DMS 273 (cell line): ENCODE measurements at regions not wholly inside any gene's neighbourhood (a gene's known extent, or its start where the extent isn't known, plus 50 kb on each side); places are given as distances from the start of the nearest gene placed in this dataset.

Experiments used
- DNase-seq: peaks from one replicate; lab custom pipeline; 2025; ENCODE audit not compliant: unreplicated experiment; lab: John Stamatoyannopoulos, UW

GRCh38 chr3:59160133-59160746 is 110.4 kb upstream of the CFAP20DC start:
- no peak for DNase-seq

GRCh38 chr3:59153648-59154047 is 103.8 kb upstream of the CFAP20DC start:
- DNase-seq: no peak

GRCh38 chr3:59152943-59153342 is 103.1 kb upstream of the CFAP20DC start:
- DNase-seq: no peak

- no peak for DNase-seq
Observed at GRCh38 chr3:59150039-59150438, 100.2 kb upstream of the CFAP20DC start.

- DNase-seq: no peak
Observed at GRCh38 chr3:59149166-59149565, 99.3 kb upstream of the CFAP20DC start.

- no peak for DNase-seq
Observed at GRCh38 chr3:59143447-59143846, 93.6 kb upstream of the CFAP20DC start.

GRCh38 chr3:59142556-59142955 is 92.7 kb upstream of the CFAP20DC start:
- DNase-seq: no peak

- no peak for DNase-seq
Observed at GRCh38 chr3:59138966-59139365, 89.1 kb upstream of the CFAP20DC start.

- DNase-seq: no peak
Observed at GRCh38 chr3:59137415-59137814, 87.6 kb upstream of the CFAP20DC start.

GRCh38 chr3:59136081-59136480 is 86.3 kb upstream of the CFAP20DC start:
- no peak for DNase-seq

GRCh38 chr3:59135096-59135495 is 85.3 kb upstream of the CFAP20DC start:
- no peak for DNase-seq

- no peak for DNase-seq
Observed at GRCh38 chr3:59133311-59133710, 83.5 kb upstream of the CFAP20DC start.

- DNase-seq: no peak
Observed at GRCh38 chr3:59131016-59131766, 81.4 kb upstream of the CFAP20DC start.

- no peak for DNase-seq
Observed at GRCh38 chr3:59128685-59129084, 78.9 kb upstream of the CFAP20DC start.

GRCh38 chr3:59127071-59127470 is 77.2 kb upstream of the CFAP20DC start:
- no peak for DNase-seq

GRCh38 chr3:59126446-59126845 is 76.6 kb upstream of the CFAP20DC start:
- no peak for DNase-seq

GRCh38 chr3:59121346-59122144 is 71.7 kb upstream of the CFAP20DC start:
- peak; percentile 0 for DNase-seq

GRCh38 chr3:59118928-59119327 is 69.1 kb upstream of the CFAP20DC start:
- no peak for DNase-seq

- DNase-seq: no peak
Observed at GRCh38 chr3:59117396-59117795, 67.6 kb upstream of the CFAP20DC start.

- DNase-seq: no peak
Observed at GRCh38 chr3:59116233-59116537, 66.4 kb upstream of the CFAP20DC start.

- no peak for DNase-seq
Observed at GRCh38 chr3:59115364-59116232, 65.8 kb upstream of the CFAP20DC start.
